ENCODE measurements at regions not wholly inside any gene's neighbourhood (a gene's known extent, or its start where the extent isn't known, plus 50 kb on each side); places are given as distances from the start of the nearest gene placed in this dataset.
A peak's percentile ranks its signal among the peaks of the same experiment; 100 is the strongest.
"Not testable (repeated sequence)": the region's sequence is repeated elsewhere in the genome, so short reads cannot be mapped to it uniquely, and the experiment has no call there.

DNA sequence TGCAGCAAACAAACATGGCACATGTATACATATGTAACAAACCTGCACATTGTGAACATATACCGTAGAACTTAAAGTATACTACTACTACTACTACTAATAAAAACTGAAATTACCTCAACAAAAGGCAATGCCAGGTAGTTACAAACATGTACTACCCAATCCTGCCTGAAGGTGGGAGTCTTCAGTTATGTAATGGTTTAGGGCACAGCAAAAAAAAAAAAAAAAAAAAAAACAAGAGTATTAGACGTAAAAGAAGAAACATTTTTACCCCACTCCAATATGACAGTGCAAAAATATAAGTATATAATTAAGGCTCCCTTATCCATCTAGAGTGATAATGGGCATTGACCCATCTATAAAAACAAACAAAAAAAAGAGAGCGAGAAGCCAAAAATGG is 296.6 kb downstream of the ZNF37A start:
- TF ChIP-seq, protein P1, sequence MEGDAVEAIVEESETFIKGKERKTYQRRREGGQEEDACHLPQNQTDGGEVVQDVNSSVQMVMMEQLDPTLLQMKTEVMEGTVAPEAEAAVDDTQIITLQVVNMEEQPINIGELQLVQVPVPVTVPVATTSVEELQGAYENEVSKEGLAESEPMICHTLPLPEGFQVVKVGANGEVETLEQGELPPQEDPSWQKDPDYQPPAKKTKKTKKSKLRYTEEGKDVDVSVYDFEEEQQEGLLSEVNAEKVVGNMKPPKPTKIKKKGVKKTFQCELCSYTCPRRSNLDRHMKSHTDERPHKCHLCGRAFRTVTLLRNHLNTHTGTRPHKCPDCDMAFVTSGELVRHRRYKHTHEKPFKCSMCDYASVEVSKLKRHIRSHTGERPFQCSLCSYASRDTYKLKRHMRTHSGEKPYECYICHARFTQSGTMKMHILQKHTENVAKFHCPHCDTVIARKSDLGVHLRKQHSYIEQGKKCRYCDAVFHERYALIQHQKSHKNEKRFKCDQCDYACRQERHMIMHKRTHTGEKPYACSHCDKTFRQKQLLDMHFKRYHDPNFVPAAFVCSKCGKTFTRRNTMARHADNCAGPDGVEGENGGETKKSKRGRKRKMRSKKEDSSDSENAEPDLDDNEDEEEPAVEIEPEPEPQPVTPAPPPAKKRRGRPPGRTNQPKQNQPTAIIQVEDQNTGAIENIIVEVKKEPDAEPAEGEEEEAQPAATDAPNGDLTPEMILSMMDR (IDR thresholded peaks at IDR 0.05; ENCODE audit: control extremely low read depth, extremely low read depth, low read depth, missing control alignments) = peak; percentile 35
- POLR2A ChIA-PET; DNase-seq (ENCODE audit: extremely low spot score); CTCF ChIA-PET: not testable (repeated sequence)

- CTCF ChIA-PET; DNase-seq (ENCODE audit: extremely low spot score); POLR2A ChIA-PET: not testable (repeated sequence)
These were observed 301.3 kb downstream of the ZNF37A start for GRCh38 chr10:38395465-38395864.

DNA sequence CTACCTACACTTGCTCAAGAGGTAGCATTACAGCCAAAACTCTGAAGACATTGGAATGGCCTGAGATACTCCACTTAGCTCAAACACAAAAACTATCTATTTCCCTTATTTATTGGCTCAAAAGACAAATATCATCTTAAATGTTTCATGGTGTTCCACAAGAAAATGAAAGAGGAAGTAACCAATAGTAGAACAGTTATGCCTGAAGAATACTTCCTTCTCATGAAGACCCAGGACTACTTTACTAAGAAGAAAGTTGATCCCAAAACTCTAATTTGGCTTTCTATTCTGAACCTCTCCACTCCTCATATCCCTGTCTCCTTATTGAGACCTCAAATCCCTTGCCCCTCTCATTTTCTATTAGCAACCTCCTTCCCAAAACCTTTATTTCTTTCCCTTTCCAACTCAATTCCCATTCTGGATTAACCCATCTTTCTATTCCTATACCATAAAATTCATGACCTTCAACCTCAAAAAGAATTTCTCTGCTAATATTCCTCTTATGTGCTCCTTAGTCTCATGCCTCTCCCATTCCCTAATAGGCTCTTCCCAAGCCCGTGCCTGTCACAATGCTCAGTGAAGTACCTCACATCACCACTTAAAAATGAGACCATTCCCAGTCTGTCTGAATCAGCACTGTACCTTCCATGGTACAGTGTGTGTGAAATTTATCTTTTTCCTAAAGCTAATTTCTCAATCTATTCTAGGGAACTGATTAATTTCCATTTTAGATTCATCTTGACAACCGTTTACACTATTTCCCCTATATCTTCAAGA is 302.2 kb downstream of the ZNF37A start:
- DNase-seq (ENCODE audit: extremely low spot score); CTCF ChIA-PET; POLR2A ChIA-PET: not testable (repeated sequence)

DNA sequence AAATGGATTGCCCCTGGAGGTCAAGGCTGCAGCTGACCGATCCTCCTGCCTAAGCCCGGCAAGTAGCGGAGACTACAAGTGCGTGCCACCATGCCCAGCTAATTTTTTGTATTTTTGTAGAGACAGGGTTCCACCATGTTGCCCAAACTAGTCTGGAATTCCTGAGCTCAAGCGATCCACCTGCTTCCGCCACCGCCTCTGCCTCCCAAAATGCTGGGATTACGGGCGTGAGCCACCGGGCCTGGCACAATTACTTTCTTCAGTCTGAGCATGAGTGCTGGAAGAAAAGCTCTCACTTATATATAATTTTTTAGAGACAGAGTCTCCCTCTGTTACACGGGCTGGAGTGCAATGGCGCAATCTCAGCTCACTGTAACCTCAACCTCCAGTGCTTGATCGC is 307.4 kb downstream of the ZNF37A start:
- POLR2A ChIA-PET; CTCF ChIA-PET; DNase-seq (ENCODE audit: extremely low spot score): not testable (repeated sequence)

DNA sequence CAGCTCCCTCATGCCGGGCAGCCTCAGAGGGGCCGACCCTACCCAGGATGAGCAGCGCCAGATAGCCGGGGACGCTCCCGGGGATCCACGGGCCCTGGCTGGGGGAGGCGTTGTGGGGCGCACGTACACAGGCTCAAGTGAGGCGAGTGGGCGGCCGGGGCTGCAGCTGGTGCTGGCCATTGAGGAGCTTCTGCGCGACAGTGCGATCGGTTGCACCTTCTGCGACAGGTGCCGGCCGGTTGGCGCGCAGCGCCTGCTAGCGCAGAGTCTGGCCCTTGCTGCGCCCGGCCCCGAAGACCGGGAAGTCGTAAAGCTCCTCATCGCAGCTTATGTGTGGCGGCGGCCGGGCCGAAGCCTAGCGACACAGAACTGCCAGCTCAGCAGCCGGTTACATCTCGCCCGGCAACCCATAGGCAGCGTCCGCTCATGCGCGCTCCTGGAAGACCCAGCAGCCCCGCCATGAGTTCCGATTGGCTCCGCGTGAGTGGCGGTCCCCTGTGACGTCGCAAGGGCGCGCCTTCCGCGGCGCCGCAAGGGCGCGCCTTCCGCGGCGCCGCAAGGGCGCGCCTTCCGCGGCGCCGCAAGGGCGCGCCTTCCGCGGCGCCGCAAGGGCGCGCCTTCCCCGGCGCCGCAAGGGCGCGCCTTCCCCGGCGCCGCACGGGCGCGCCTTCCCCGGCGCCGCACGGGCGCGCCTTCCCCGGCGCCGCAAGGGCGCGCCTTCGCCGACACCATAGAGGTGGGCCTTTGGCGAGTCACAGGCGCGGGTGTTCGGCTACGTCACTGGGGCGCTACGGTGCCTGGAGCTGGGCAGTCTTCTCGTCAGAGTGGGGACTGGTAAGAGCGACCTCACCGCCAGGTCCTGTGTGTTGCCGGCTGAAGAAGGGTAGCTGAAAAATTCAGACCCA is 308.6 kb downstream of the ZNF37A start:
- POLR2A ChIA-PET, CTCF ChIA-PET: not testable (repeated sequence)
- DNase-seq (ENCODE audit: extremely low spot score) = peak; percentile 88

DNA sequence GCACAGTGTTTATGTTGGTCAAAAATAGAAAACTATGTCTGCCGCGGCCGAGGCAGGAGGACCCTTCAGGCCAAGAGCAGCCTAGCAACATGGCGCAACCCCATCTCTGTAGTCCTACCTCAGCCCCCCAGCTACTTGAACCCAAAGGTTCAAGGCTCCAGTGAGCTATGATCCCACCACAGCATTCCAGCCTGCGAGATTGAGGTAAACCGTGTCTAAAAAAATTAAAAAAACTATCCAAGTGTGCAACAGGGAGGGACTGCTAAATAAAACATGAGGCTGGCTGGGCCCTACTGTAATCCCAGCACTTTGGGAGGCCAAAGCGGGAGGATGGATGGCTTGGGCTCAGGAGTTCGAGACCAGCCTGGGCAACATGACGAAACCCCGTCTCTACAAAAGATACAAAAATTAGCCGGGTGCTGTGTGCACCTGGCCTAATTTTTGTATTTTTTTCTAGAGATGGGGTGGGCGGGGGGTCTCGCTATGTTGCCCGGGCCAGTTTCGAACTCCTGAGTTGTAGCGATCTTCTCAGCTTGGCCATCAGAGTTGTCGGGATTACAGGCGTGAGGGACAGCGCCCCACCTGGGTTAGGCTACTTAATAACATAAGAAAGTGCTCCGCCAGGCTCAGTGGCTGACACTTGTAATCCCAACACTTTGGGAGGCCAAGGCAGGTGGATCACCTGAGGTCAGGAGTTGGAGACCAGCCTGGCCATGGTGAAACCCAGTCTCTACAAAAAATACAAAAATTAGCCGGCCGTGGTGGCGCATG is 309.4 kb downstream of the ZNF37A start:
- POLR2A ChIA-PET; CTCF ChIA-PET; DNase-seq (ENCODE audit: extremely low spot score): not testable (repeated sequence)

DNA sequence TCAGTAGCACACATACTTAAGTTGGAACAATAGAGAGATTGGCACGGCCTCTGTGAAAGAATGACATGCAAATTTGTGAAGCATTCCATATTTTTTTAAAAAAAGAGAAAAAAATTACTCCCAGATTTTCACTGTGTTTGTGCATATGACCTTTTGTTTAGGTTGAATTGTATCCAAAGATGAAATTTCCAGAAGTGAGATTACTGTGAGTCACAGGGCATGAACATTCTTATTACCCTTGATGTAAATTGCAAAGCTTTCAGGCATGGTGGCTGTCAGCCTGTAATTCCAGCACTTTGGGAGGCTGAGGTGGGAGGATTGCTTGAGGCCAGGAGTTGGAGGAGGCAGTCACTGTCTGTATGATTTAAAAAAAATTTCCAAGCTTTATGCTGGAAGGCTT is 329.5 kb downstream of the ZNF37A start:
- CTCF ChIA-PET; DNase-seq (ENCODE audit: extremely low spot score); POLR2A ChIA-PET: not testable (repeated sequence)

DNA sequence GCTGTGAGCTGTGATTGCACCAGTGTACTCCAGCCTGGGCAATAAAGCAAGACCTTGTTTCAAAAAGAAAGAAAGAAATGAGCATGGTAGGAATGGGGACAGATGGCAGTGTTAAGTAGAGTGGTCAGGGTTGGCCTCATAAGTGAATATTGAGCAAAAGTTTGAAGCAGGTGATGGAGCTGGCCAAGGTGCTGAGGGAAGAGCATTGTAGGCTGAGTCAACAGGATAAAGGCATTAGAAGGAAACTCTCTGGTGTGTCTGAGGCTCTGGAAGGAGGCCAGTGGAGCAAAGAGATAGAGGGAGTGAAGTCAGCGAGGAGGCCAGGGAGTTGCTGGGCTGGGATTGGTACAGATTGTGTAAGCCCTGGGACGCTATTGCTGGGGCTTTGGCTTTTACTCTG is 336.1 kb downstream of the ZNF37A start:
- DNase-seq (ENCODE audit: extremely low spot score); POLR2A ChIA-PET; CTCF ChIA-PET: not testable (repeated sequence)

- DNase-seq (ENCODE audit: extremely low spot score); POLR2A ChIA-PET; CTCF ChIA-PET: not testable (repeated sequence)
These were observed 343.2 kb downstream of the ZNF37A start for GRCh38 chr10:38437359-38437758.

- POLR2A ChIA-PET; CTCF ChIA-PET; DNase-seq (ENCODE audit: extremely low spot score): not testable (repeated sequence)
These were observed 354.6 kb downstream of the ZNF37A start for GRCh38 chr10:38448614-38449355.

DNA sequence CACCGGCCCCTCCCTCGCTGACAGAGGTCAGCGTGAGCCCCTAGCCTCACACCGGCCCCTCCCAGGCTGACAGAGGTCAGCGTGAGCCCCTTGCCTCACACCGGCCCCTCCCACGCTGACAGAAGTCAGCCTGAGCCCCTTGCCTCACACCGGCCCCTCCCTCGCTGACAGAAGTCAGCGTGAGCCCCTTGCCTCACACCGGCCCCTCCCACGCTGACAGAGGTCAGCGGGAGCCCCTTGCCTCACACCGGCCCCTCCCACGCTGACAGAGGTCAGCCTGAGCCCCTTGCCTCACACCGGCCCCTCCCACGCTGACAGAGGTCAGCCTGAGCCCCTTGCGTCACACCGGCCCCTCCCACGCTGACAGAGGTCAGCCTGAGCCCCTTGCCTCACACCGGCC is 355.5 kb downstream of the ZNF37A start:
- CTCF ChIA-PET; DNase-seq (ENCODE audit: extremely low spot score); POLR2A ChIA-PET: not testable (repeated sequence)

DNA sequence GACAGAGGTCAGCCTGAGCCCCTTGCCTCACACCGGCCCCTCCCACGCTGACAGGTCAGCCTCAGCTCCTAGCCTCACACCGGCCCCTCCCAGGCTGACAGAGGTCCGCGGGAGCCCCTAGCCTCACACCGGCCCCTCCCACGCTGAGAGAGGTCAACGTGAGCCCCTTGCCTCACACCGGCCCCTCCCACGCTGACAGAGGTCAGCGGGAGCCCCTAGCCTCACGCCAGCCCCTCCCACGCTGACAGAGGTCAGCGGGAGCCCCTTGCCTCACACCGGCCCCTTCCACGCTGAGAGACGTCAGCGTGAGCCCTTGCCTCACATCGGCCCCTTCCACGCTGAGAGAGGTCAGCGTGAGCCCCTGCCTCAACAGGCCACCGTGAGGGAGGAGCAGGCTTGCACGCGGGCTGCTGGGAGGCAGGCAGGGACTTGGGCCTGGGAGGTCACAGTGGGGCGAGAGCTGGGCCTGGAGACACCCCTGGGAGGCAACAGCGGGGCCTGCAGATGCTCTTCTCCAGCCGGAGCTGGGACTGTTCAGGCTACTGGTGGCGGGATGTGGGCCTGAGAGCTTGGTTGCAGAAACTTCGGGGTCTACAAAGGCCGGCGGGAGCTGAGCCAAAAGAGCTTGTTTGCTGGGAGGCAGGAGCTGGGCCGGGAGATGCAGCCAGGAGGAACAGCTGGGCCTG is 356.4 kb downstream of the ZNF37A start:
- DNase-seq (ENCODE audit: extremely low spot score) = peak; percentile 2
- CTCF ChIA-PET, POLR2A ChIA-PET: not testable (repeated sequence)

DNA sequence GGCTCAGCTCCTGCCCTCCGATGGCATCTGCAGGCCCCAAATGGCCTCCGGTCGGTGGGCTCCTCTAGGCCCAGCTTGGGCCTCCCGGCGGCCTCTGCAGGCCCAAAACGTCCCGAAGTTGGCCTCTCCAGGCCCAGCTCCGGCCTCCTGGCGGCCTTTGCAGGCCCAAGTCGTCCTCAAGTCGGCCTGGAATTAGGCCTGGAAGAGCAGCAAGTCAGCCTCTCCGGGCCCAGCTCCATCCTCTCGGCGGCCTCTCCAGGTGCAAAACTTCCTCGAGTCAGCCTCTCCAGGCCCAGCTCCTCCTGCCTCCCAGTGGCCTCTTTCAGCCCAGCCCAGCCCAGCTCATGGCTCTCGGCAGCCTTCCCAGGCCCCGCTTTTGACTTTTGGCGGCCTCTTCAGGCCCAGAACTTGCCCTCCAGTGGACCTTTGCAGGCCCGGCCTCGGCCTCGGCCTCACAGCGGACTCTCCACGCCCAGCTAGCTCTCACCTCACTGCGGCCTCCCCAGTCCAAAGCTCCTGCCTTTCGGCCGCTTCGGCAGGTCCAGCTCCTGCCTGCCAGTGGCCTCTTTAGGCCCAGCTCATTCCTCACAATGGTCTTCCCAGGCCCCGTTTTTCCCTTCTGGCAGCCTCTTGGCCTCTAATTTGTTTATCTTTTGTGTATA is 357.3 kb downstream of the ZNF37A start:
- CTCF ChIA-PET; POLR2A ChIA-PET; DNase-seq (ENCODE audit: extremely low spot score): not testable (repeated sequence)
